Progenitor cell of endocrine pancreas (in vitro differentiated cells): ENCODE measurements at regions not wholly inside any gene's neighbourhood (a gene's known extent, or its start where the extent isn't known, plus 50 kb on each side); places are given as distances from the start of the nearest gene placed in this dataset.
"Not testable (repeated sequence)": the region's sequence is repeated elsewhere in the genome, so short reads cannot be mapped to it uniquely, and the experiment has no call there.

Experiments used
- DNase-seq: peaks from one replicate; pipeline ENCODE4 v3.0.0; 2021; ENCODE audit warnings: low spot score; ENCODE audit not compliant: unreplicated experiment
- H3K27ac Mint-ChIP-seq: 2 replicates; pipeline ENCODE4 v1.8.0; 2021; ENCODE audit warnings: mild to moderate bottlenecking, moderate library complexity, mixed read lengths
- H3K27me3 Mint-ChIP-seq: 2 replicates; pipeline ENCODE4 v1.8.0; 2021; ENCODE audit warnings: mixed read lengths
- H3K36me3 Mint-ChIP-seq: 2 replicates; pipeline ENCODE4 v1.8.0; 2022; ENCODE audit warnings: mixed read lengths; ENCODE audit not compliant: insufficient read depth
- H3K4me1 Mint-ChIP-seq: 2 replicates; pipeline ENCODE4 v1.8.0; 2021; ENCODE audit warnings: low read depth, mixed read lengths
- H3K4me3 Mint-ChIP-seq: 2 replicates; pipeline ENCODE4 v1.8.0; 2021; ENCODE audit warnings: low read depth, mild to moderate bottlenecking, moderate library complexity, mixed read lengths
- H3K9me3 Mint-ChIP-seq: 2 replicates; pipeline ENCODE4 v1.8.0; 2021; ENCODE audit warnings: low read depth, mixed read lengths
- TF ChIP-seq, protein P1 (sequence below): fragments of 200-600 bp; sonication (generic); IDR thresholded peaks from one replicate; pipeline ENCODE4 v1.5.0; 2021; ENCODE audit warnings: antibody characterized with exemption, mild to moderate bottlenecking; ENCODE audit not compliant: unreplicated experiment

GRCh38 chr9:104233366-104233765 lies 139.3 kb downstream of the SMC2 start:
- Mint-ChIP-seq H3K36me3 (no peaks in the 10 kb centered on the region), H3K27ac (no peak overlapping the region), H3K27me3 (no peaks in the 10 kb centered on the region), H3K4me1 (no peaks in the 10 kb centered on the region), H3K4me3 (no peak overlapping the region), H3K9me3 (no peaks in the 10 kb centered on the region)
- TF ChIP-seq, protein P1, sequence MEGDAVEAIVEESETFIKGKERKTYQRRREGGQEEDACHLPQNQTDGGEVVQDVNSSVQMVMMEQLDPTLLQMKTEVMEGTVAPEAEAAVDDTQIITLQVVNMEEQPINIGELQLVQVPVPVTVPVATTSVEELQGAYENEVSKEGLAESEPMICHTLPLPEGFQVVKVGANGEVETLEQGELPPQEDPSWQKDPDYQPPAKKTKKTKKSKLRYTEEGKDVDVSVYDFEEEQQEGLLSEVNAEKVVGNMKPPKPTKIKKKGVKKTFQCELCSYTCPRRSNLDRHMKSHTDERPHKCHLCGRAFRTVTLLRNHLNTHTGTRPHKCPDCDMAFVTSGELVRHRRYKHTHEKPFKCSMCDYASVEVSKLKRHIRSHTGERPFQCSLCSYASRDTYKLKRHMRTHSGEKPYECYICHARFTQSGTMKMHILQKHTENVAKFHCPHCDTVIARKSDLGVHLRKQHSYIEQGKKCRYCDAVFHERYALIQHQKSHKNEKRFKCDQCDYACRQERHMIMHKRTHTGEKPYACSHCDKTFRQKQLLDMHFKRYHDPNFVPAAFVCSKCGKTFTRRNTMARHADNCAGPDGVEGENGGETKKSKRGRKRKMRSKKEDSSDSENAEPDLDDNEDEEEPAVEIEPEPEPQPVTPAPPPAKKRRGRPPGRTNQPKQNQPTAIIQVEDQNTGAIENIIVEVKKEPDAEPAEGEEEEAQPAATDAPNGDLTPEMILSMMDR = no peak
- no peak for DNase-seq

GRCh38 chr9:104234632-104235337 lies 140.7 kb downstream of the SMC2 start:
- not testable (repeated sequence) for H3K4me1 Mint-ChIP-seq, H3K9me3 Mint-ChIP-seq, DNase-seq, H3K4me3 Mint-ChIP-seq, H3K36me3 Mint-ChIP-seq, H3K27me3 Mint-ChIP-seq, H3K27ac Mint-ChIP-seq

- H3K27me3 Mint-ChIP-seq, H3K4me1 Mint-ChIP-seq, H3K4me3 Mint-ChIP-seq, H3K9me3 Mint-ChIP-seq, H3K27ac Mint-ChIP-seq, DNase-seq, H3K36me3 Mint-ChIP-seq: not testable (repeated sequence)
Observed at GRCh38 chr9:104235347-104236120, 141.4 kb downstream of the SMC2 start.

DNA sequence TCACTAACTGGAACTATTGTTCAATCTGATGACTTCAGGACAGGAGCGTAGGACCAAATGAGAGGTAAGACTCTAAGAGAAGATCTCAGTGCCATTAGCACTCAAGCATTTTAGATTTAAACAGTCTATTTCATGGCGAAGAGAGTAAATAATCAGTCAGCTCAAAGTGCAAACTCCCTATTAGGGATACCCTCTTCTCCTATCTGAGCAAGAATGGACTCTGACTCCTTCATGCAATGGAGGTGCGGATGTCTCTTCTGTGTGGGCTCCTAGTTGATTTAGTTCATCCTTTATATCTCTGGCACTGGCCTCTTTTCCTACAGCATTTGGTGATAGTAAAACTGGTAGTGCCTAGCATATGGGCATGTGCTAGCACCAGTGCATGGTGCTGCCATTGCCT lies 144.6 kb downstream of the SMC2 start:
- Mint-ChIP-seq H3K36me3 (no peaks in the 10 kb centered on the region), H3K4me1 (peaks cover 1% of the 10 kb centered on the region), H3K27me3 (no peaks in the 10 kb centered on the region), H3K4me3 (no peak overlapping the region), H3K27ac (no peak overlapping the region), H3K9me3 (no peaks in the 10 kb centered on the region)
- TF ChIP-seq, protein P1 = no peak
- no peak for DNase-seq

DNA sequence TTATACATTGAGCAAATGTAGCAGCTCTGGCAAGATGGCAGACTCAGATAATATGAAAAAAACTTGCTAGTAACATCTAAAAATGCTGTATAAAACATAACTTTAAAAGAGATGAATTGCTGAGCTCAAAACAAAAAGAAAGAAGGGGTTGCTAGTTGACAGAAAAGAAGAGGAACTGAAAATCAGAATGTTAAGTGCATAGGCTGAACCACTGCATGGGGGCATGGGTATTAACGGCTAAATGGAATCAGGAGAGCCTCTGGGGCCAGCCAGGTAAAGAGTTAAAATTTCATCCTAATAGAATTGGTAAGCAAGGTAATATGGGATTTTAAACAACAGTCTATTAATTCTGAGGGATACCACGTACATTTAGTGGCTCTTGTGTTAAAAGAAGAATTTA lies 146.8 kb downstream of the SMC2 start:
- TF ChIP-seq, protein P1 = no peak
- DNase-seq = no peak
- H3K4me3 Mint-ChIP-seq = no peak overlapping the region
- no peaks in the 10 kb centered on the region for H3K27me3 Mint-ChIP-seq
- H3K4me1 Mint-ChIP-seq = peaks cover 1% of the 10 kb centered on the region
- no peaks in the 10 kb centered on the region for H3K9me3 Mint-ChIP-seq
- H3K36me3 Mint-ChIP-seq = no peaks in the 10 kb centered on the region
- no peak overlapping the region for H3K27ac Mint-ChIP-seq

GRCh38 chr9:104245925-104246324 lies 151.8 kb downstream of the SMC2 start:
- TF ChIP-seq, protein P1 = no peak
- Mint-ChIP-seq H3K4me1 (no peaks in the 10 kb centered on the region), H3K27ac (no peak overlapping the region), H3K36me3 (no peaks in the 10 kb centered on the region), H3K4me3 (no peak overlapping the region), H3K9me3 (no peaks in the 10 kb centered on the region), H3K27me3 (no peaks in the 10 kb centered on the region)
- DNase-seq = no peak
